ENCODE measurements at regions not wholly inside any gene's neighbourhood (a gene's known extent, or its start where the extent isn't known, plus 50 kb on each side); places are given as distances from the start of the nearest gene placed in this dataset.

GRCh38 chr6:85396159-85396808 is 53.6 kb upstream of the NT5E start:
- no peak for DNase-seq

- no peak for DNase-seq
Observed at GRCh38 chr6:85395746-85396145, 54.1 kb upstream of the NT5E start.

- no peak for DNase-seq
Observed at GRCh38 chr6:85394853-85395538, 54.9 kb upstream of the NT5E start.

- DNase-seq = no peak
Observed at GRCh38 chr6:85394199-85394598, 55.7 kb upstream of the NT5E start.

- DNase-seq = no peak
Observed at GRCh38 chr6:85392379-85392778, 57.5 kb upstream of the NT5E start.

- no peak for DNase-seq
Observed at GRCh38 chr6:85390775-85391174, 59.1 kb upstream of the NT5E start.

GRCh38 chr6:85390105-85390728 is 59.7 kb upstream of the NT5E start:
- no peak for DNase-seq

GRCh38 chr6:85389151-85389797 is 60.6 kb upstream of the NT5E start:
- no peak for DNase-seq

GRCh38 chr6:85388531-85388930 is 61.4 kb upstream of the NT5E start:
- no peak for DNase-seq

- DNase-seq = no peak
Observed at GRCh38 chr6:85385636-85386315, 64.1 kb upstream of the NT5E start.

GRCh38 chr6:85383042-85383441 is 66.8 kb upstream of the NT5E start:
- no peak for DNase-seq

- no peak for DNase-seq
Observed at GRCh38 chr6:85382541-85382940, 67.3 kb upstream of the NT5E start.

- no peak for DNase-seq
Observed at GRCh38 chr6:85372915-85373270, 77.0 kb upstream of the NT5E start.

- DNase-seq = no peak
Observed at GRCh38 chr6:85372188-85372914, 77.5 kb upstream of the NT5E start.

- no peak for DNase-seq
Observed at GRCh38 chr6:85368631-85369030, 81.3 kb upstream of the NT5E start.

- no peak for DNase-seq
Observed at GRCh38 chr6:85364344-85364743, 85.5 kb upstream of the NT5E start.

GRCh38 chr6:85363870-85364269 is 86.0 kb upstream of the NT5E start:
- no peak for DNase-seq

- no peak for DNase-seq
Observed at GRCh38 chr6:85362652-85363310, 87.1 kb upstream of the NT5E start.

GRCh38 chr6:85361643-85362014 is 88.3 kb upstream of the NT5E start:
- DNase-seq = no peak

GRCh38 chr6:85360794-85361642 is 88.9 kb upstream of the NT5E start:
- DNase-seq = no peak

GRCh38 chr6:85357651-85358050 is 92.2 kb upstream of the NT5E start:
- no peak for DNase-seq
